Pons (tissue), 1 donor: ENCODE measurements at regions not wholly inside any gene's neighbourhood (a gene's known extent, or its start where the extent isn't known, plus 50 kb on each side); places are given as distances from the start of the nearest gene placed in this dataset.

Experiments used
- DNase-seq: peaks from one replicate; pipeline ENCODE4 v3.0.0-alpha.2; 2016; ENCODE audit warnings: low spot score

- no peak for DNase-seq
Measured at GRCh38 chr10:130403153-130404075, 267.2 kb downstream of the GLRX3 start.

GRCh38 chr10:130404476-130405055, 268.4 kb downstream of the GLRX3 start:
- DNase-seq = no peak

DNA sequence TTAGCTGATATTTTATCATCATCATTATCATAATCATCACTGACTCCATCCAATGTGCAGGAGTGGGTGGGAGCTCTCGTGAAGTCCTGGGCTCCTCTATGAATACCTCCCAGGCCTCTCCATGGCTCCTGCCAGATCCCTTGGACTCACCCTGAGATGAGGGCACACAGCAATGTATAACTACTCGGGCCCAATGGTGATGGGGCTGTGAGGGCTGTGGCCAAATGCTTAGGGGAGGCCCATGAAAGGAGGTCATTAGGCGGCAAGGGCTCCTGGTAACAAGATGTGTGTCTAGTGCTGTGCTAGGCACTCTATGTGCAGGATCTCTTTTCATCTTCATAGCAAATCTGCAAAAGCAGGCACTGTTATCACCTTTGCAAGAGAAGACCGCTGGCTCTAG, 270.9 kb downstream of the GLRX3 start:
- DNase-seq = no peak

GRCh38 chr10:130409331-130409730, 273.1 kb downstream of the GLRX3 start:
- peak; percentile 25 for DNase-seq

GRCh38 chr10:130409931-130410330, 273.7 kb downstream of the GLRX3 start:
- DNase-seq = no peak

- no peak for DNase-seq
Measured at GRCh38 chr10:130411496-130412085, 275.4 kb downstream of the GLRX3 start.

GRCh38 chr10:130412317-130412716, 276.1 kb downstream of the GLRX3 start:
- no peak for DNase-seq

DNA sequence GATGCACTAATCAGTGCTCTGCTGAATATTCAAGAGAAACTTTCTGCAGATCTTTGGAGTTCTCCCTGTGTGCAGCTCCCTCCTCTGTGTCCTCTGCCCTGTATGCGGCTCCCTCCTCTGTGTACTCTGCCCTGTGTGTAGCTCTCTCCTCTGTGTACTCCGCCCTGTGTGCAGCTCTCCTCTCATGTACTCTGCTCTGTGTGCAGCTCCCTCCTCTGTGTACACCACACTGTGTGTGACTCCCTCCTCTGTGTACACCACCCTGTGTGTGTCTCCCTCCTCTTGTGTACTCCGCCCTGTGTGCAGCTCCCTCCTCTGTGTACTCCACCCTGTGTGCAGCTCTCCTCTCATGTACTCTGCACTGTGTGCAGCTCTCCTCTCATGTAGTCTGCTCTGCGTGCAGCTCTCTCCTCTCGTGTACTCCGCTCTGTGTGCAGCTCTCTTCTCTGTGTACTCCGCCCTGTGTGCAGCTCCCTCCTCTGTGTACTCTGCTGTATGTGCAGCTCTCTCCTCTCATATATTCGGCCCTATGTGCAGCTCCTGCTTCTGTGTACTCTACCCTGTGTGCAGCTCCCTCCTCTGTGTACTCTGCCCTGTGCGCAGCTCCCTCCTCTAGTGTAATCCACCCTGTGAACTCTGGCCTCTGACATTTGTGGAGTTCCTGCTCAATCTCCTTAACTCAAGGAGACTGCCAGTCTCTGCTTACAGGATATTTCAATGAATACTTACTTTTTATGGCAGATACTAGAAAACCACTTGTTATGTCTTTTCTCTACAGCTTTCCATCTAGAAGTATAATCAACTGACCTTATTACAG, 280.4 kb downstream of the GLRX3 start:
- DNase-seq = no peak

DNA sequence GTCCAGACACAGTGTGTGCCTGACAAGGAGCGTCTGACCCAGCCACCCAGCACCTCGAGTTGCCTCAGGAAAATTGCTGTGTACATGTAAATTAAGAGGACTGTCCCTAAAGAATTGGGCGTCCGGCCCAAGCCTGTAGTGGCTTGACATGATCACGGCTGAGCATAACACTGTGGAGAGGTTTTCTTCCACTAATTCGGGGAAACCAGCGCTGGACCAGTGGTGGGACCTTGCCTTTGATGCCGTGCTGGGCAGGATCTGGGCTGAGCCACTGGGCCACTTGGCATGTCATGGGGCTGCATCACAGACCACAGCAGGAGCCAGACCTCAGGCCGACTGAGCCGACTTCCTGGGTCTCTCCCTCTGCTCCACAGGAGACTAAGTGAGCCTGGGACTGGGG, 282.5 kb downstream of the GLRX3 start:
- no peak for DNase-seq

DNA sequence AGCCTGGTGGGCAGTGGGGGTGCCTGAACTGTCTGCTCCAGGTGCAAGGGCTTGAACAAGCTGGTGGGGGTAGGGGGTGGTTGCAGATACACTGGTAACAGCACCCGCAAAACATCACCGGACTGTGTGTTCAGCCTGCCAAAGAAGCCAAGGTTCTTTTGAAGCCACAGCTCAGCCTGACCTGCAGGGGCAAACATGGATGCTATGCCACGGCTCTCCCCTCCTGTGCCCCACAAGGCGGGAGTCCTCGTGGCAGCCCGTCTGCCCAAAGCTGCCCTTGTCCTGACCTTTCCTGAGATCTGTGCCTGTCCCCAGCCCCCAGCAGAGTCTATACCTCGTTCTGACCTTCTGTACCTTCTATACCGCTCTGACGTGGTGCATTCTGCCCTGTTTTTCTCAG, 285.7 kb downstream of the GLRX3 start:
- no peak for DNase-seq

- no peak for DNase-seq
Measured at GRCh38 chr10:130422366-130423324, 286.5 kb downstream of the GLRX3 start.

GRCh38 chr10:130423455-130424305, 287.5 kb downstream of the GLRX3 start:
- DNase-seq = no peak

GRCh38 chr10:130424418-130424817, 288.2 kb downstream of the GLRX3 start:
- no peak for DNase-seq

DNA sequence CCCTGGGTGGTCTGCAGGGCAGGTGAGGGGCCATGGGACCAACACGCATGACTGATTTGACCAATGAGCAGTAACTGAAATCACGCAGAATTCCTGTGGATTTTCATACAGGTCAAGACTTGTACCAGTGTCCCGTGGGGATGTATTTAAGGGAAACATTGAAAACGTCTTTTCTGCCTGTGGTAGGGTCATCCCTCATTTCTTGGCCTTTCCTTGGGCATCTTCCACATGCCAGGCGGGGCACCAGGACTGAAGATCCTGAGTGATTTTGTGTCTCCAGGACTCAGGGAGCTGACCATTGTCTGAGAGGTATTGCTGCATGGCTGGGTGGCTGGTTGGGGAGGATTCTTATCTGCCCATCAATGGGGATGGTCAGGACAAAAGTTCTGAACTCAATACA, 289.0 kb downstream of the GLRX3 start:
- DNase-seq = no peak

- DNase-seq = no peak
Measured at GRCh38 chr10:130425881-130426435, 289.8 kb downstream of the GLRX3 start.

DNA sequence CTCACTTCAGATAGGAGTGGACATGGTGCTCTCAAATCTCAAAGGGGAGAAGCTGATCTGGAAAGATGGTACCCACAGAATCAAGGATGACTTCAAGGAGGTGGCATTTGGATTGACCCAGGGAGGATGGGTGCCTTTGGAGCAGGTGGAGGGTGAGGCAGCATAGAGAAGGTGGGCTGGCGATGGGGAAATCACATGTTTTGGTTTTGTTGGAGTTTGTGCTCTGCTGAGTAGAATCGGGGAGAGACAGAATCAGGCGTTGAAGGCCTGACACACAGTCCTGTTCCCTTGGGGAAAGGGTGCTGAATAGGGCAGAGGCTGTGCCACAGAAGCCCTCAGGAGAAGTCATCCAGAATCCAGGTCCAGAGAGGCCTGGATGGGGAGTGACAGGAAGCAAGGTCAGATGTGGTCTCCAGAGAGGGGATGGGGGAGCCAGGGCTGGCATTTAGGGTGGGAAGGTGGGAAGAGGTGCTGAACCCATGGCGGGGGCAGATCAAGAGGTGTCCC, 291.1 kb downstream of the GLRX3 start:
- no peak for DNase-seq

DNA sequence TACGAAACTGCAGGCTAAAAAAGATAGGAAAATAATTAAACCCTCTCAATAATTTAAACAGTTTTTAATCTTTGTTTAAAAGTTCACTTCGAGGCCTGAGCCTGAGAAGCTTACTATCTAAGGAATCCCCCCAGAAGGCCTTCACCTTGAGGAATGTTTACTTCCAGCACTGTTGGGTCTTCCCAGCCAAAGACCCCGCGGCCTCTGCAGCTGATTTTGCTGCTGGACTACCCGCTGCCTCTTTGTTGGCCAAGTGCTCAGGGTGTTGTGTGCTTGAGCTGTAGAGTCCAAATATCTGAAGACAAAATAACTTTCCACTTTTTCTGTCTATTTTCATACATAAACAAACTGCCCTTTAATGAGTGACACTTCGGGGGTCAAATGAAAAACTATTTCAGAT, 292.7 kb downstream of the GLRX3 start:
- no peak for DNase-seq

DNA sequence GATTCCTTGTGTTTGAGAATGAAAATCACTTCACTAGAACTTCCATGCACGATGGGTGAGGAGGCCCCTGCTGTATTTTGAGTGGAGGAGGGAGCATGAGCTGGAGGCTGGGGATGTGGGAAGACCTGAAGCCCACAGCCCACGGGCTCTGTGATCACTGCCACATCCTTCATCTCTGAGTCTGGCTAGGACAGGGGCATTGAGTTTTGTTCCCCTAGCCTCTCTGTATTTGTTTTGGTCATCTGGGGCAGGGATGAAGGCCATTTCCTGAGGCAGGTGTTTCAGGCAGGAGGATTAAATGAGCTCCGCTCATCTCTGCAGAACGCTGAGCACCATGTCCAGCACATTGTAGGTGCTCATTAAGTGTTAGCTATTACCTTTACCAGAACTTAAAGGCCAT, 293.6 kb downstream of the GLRX3 start:
- DNase-seq = no peak

DNA sequence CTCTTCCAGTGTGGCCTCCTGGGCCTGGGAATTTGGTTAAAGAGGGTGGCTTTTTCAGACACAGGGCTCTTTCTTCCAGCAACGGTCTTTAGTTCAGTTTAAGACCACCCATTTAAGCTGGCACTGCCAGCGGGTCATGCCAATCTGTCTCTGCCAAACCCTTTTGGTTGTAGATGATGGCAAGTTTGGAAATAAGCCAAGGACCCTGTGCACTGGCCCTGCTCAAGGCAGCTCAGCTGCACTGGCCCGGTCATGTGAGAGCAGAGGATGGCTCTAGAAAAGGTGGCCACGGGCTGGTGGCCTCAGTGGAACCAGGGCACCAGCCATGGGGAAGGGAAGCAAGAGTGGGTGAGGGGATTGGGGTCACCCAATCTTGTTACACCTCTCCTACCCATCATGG, 294.1 kb downstream of the GLRX3 start:
- no peak for DNase-seq
